HepG2 (cell line): ENCODE measurements at regions not wholly inside any gene's neighbourhood (a gene's known extent, or its start where the extent isn't known, plus 50 kb on each side); places are given as distances from the start of the nearest gene placed in this dataset.

Source experiments
- ATF7-NPFF ChIP-seq: sonication (generic); formaldehyde crosslinking; IDR thresholded peaks from 2 replicates; pipeline ENCODE4 v1.8.1; 2023; ENCODE audit warnings: mild to moderate bottlenecking, low read depth, missing genetic modification reagents, moderate library complexity
- ELF3 ChIP-seq: IDR thresholded peaks from 2 replicates; pipeline ENCODE4 v1.6.1; 2016; ENCODE audit warnings: missing genetic modification reagents, missing compliant biosample characterization
- KDM4B ChIP-seq: sonication (generic); formaldehyde crosslinking; IDR thresholded peaks from 2 replicates; pipeline ENCODE4 v1.4.0; 2020; ENCODE audit warnings: missing genetic modification reagents
- MAX ChIP-seq: IDR thresholded peaks from 2 replicates; pipeline ENCODE4 v1.6.1; 2012; ENCODE audit warnings: inconsistent platforms
- MIER2 ChIP-seq: IDR thresholded peaks from 2 replicates; pipeline ENCODE4 v1.6.1; 2016; ENCODE audit warnings: missing biosample characterization, missing genetic modification reagents
- MNT ChIP-seq: fragments of 450-650 bp; IDR thresholded peaks from 2 replicates; pipeline ENCODE4 v1.6.1; 2016
- MTF2 ChIP-seq: sonication (generic); formaldehyde crosslinking; IDR thresholded peaks from 2 replicates; pipeline ENCODE4 v1.5.0; 2020; ENCODE audit warnings: missing genetic modification reagents, borderline replicate concordance
- NFKB2 ChIP-seq: sonication (generic); formaldehyde crosslinking; IDR thresholded peaks from 2 replicates; pipeline ENCODE4 v1.4.0; 2020; ENCODE audit warnings: missing genetic modification reagents, borderline replicate concordance
- POGZ ChIP-seq: sonication (generic); formaldehyde crosslinking; IDR thresholded peaks from 2 replicates; pipeline ENCODE4 v1.4.0; 2020; ENCODE audit warnings: mild to moderate bottlenecking, missing genetic modification reagents
- POLR2G ChIP-seq: fragments of 200-400 bp; formaldehyde crosslinking; IDR thresholded peaks from 2 replicates; pipeline ENCODE4 v1.6.1; 2018; ENCODE audit warnings: mild to moderate bottlenecking, low read depth, low read length, moderate library complexity
- SETDB1 ChIP-seq: sonication (generic); formaldehyde crosslinking; IDR thresholded peaks from 2 replicates; pipeline ENCODE4 v1.5.1; 2020; ENCODE audit warnings: missing genetic modification reagents, mild to moderate bottlenecking, borderline replicate concordance
- SMYD3 ChIP-seq: sonication (generic); formaldehyde crosslinking; IDR thresholded peaks from 2 replicates; pipeline ENCODE4 v1.8.1; 2023; ENCODE audit warnings: mild to moderate bottlenecking, missing genetic modification reagents
- SRSF1 ChIP-seq: fragments of 200-400 bp; formaldehyde crosslinking; optimal IDR thresholded peaks from 2 replicates; pipeline ENCODE3; 2017; ENCODE audit warnings: mild to moderate bottlenecking, low read depth, low read length, moderate library complexity
- ZFP41 ChIP-seq: sonication (generic); formaldehyde crosslinking; IDR thresholded peaks from 2 replicates; pipeline ENCODE4 v1.4.0; 2020; ENCODE audit warnings: mild to moderate bottlenecking, missing genetic modification reagents, borderline replicate concordance
- ZGPAT ChIP-seq: IDR thresholded peaks from 2 replicates; pipeline ENCODE4 v1.6.1; 2016; ENCODE audit warnings: mild to moderate bottlenecking
- ZNF18 ChIP-seq: sonication (generic); formaldehyde crosslinking; IDR thresholded peaks from 2 replicates; pipeline ENCODE4 v1.8.0; 2022; ENCODE audit warnings: mild to moderate bottlenecking, missing genetic modification reagents; ENCODE audit not compliant: insufficient replicate concordance
- ZNF274 ChIP-seq: sonication (generic); formaldehyde crosslinking; IDR thresholded peaks from 2 replicates; pipeline ENCODE4 v1.5.1; 2020; ENCODE audit warnings: mild to moderate bottlenecking, missing genetic modification reagents
- ZNF503 ChIP-seq: sonication (generic); formaldehyde crosslinking; IDR thresholded peaks from 2 replicates; pipeline ENCODE4 v1.4.0; 2020; ENCODE audit warnings: missing genetic modification reagents
- ZNF557 ChIP-seq: sonication (generic); formaldehyde crosslinking; IDR thresholded peaks from 2 replicates; pipeline ENCODE4 v1.4.0; 2020; ENCODE audit warnings: missing genetic modification reagents
- ZNF577 ChIP-seq: sonication (generic); formaldehyde crosslinking; IDR thresholded peaks from 2 replicates; pipeline ENCODE4 v1.4.0; 2020; ENCODE audit warnings: mild to moderate bottlenecking, low read depth, missing genetic modification reagents, borderline replicate concordance
- ZNF674 ChIP-seq: sonication (generic); formaldehyde crosslinking; IDR thresholded peaks from 2 replicates; pipeline ENCODE4 v1.5.0; 2020; ENCODE audit warnings: low read depth, mild to moderate bottlenecking, missing genetic modification reagents
- ZNF713 ChIP-seq: sonication (generic); formaldehyde crosslinking; IDR thresholded peaks from 2 replicates; pipeline ENCODE4 v1.4.0; 2020; ENCODE audit warnings: mild to moderate bottlenecking, missing genetic modification reagents
- ZNF749 ChIP-seq: sonication (generic); formaldehyde crosslinking; IDR thresholded peaks from 2 replicates; pipeline ENCODE4 v1.8.0; 2022; ENCODE audit warnings: mild to moderate bottlenecking, missing genetic modification reagents, moderate library complexity, borderline replicate concordance
- ZNF83 ChIP-seq: sonication (generic); formaldehyde crosslinking; IDR thresholded peaks from 2 replicates; pipeline ENCODE4 v1.4.0; 2020; ENCODE audit warnings: missing genetic modification reagents, mild to moderate bottlenecking, borderline replicate concordance

GRCh38 chr9:94166236-94166975 is 82.1 kb downstream of the PTPDC1 start (continued):
- no peak for TF ChIP-seq MIER2
- TF ChIP-seq ZNF18 (CRISPR knock-in tag): no peak
- TF ChIP-seq NFKB2 (CRISPR knock-in tag): peak; percentile 44; the same call in 1 of the 2 replicates
- no peak for TF ChIP-seq ZFP41
- TF ChIP-seq KDM4B (CRISPR knock-in tag): no peak
- TF ChIP-seq POLR2G: peak; percentile 77
- no peak; the same call in none of the 2 replicates for TF ChIP-seq ZNF674
- peak; percentile 25; the same call in 1 of the 2 replicates for TF ChIP-seq POGZ (CRISPR knock-in tag)
- no peak for TF ChIP-seq ZNF557 (CRISPR knock-in tag)
- TF ChIP-seq SRSF1: no peak
- no peak for TF ChIP-seq SETDB1 (CRISPR knock-in tag)
- no peak for TF ChIP-seq ZNF577 (CRISPR knock-in tag)
- TF ChIP-seq ZNF503 (CRISPR knock-in tag): no peak
- TF ChIP-seq ZNF83 (CRISPR knock-in tag): no peak
- TF ChIP-seq ZGPAT (CRISPR knock-in tag): peak; percentile 53; the same call in 1 of the 2 replicates
- TF ChIP-seq ZNF749 (CRISPR knock-in tag): peak; percentile 72; the same call in 1 of the 2 replicates
- no peak for TF ChIP-seq MTF2 (CRISPR knock-in tag)
- TF ChIP-seq SMYD3 (CRISPR knock-in tag): no peak
- no peak; the same call in 1 of the 2 replicates for TF ChIP-seq ATF7-NPFF
- TF ChIP-seq ELF3 (CRISPR knock-in tag): no peak; the same call in 1 of the 2 replicates
- peak; percentile 6; the same call in 1 of the 2 replicates for TF ChIP-seq ZNF274 (CRISPR knock-in tag)
- peak; percentile 70; the same call in 1 of the 2 replicates for TF ChIP-seq MAX
- TF ChIP-seq MNT: no peak
- 0 out of 2 replicates have a peak, but pooled peaks have one; percentile 34 for TF ChIP-seq ZNF713 (CRISPR knock-in tag)
